ENCODE measurements at regions not wholly inside any gene's neighbourhood (a gene's known extent, or its start where the extent isn't known, plus 50 kb on each side); places are given as distances from the start of the nearest gene placed in this dataset.

GRCh38 chr4:183588169-183588675 lies 70.8 kb downstream of the RWDD4 start:
- Histone ChIP-seq H3K4me1 (ENCODE audit: control insufficient read depth in 1 of 2, insufficient read depth in 2 of 2, low read depth in 1 of 2, low read length in 1 of 2) (no peaks in the 10 kb centered on the region), H3K79me2 (ENCODE audit: insufficient read depth) (no peaks in the 10 kb centered on the region), H3K4me2 (no peak overlapping the region), H4K20me1 (ENCODE audit: insufficient read depth) (no peaks in the 10 kb centered on the region), H3K9me3 (no peaks in the 10 kb centered on the region), H3K36me3 (replicated peaks in 1 of 2; ENCODE audit: control insufficient read depth in 1 of 2, insufficient read depth in 2 of 2, low read length in 1 of 2) (no peaks in the 10 kb centered on the region), H2AFZ (ENCODE audit: low read depth) (no peak overlapping the region), H3K9me2 (no peaks in the 10 kb centered on the region), H3K27ac (ENCODE audit: low read depth in 2 of 2, low read length in 1 of 2) (no peak overlapping the region), H3F3A (replicated peaks; ENCODE audit: insufficient read depth) (no peaks in the 10 kb centered on the region), H3K9ac (no peak overlapping the region), H3K27me3 (ENCODE audit: insufficient read depth) (no peaks in the 10 kb centered on the region), H3K4me3 (ENCODE audit: low read depth in 2 of 2, low read length in 1 of 2) (no peak overlapping the region)
- 77% methylated on average over 11 of the region's 11 CpGs for WGBS (ENCODE audit: low lambda C conversion rate)
- DNase-seq: no peak
- TF ChIP-seq, protein P1, sequence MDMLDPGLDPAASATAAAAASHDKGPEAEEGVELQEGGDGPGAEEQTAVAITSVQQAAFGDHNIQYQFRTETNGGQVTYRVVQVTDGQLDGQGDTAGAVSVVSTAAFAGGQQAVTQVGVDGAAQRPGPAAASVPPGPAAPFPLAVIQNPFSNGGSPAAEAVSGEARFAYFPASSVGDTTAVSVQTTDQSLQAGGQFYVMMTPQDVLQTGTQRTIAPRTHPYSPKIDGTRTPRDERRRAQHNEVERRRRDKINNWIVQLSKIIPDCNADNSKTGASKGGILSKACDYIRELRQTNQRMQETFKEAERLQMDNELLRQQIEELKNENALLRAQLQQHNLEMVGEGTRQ (IDR thresholded peaks at IDR 0.05; ENCODE audit: borderline replicate concordance, low read depth, low read length): no peak
- TF ChIP-seq NFIC (IDR thresholded peaks at IDR 0.05; ENCODE audit: borderline replicate concordance) (no peak), EP300 (IDR thresholded peaks at IDR 0.05; ENCODE audit: borderline replicate concordance in 1 of 2, low read depth in 1 of 2, low read length in 1 of 2) (no peak), IRF3 (IDR thresholded peaks at IDR 0.05; ENCODE audit: low read depth, low read length) (no peak), FOXM1 (IDR thresholded peaks at IDR 0.05; ENCODE audit: low read depth) (no peak), GABPA (IDR thresholded peaks at IDR 0.05; ENCODE audit: low read depth) (no peak), TEAD4 (IDR thresholded peaks at IDR 0.05; ENCODE audit: borderline replicate concordance, insufficient read depth) (no peak), CHD2 (IDR thresholded peaks at IDR 0.05; ENCODE audit: low read length, partially characterized antibody) (no peak), RFX5 (IDR thresholded peaks at IDR 0.05; ENCODE audit: low read length) (no peak), TCF12 (IDR thresholded peaks at IDR 0.05) (no peak), RCOR1 (IDR thresholded peaks at IDR 0.05; ENCODE audit: low read length) (no peak), PBX3 (IDR thresholded peaks at IDR 0.05) (no peak), CTCF (IDR thresholded peaks at IDR 0.05) (no peak), RAD21 (IDR thresholded peaks at IDR 0.05; ENCODE audit: low read length) (no peak), TAF1 (IDR thresholded peaks at IDR 0.05; ENCODE audit: borderline replicate concordance, low read depth, low read length) (no peak), EZH2phosphoT487 (IDR thresholded peaks at IDR 0.05; ENCODE audit: borderline replicate concordance, low read depth) (no peak), FOSL2 (IDR thresholded peaks at IDR 0.05; ENCODE audit: borderline replicate concordance, low read depth) (no peak), JUND (IDR thresholded peaks at IDR 0.05) (no peak), NRF1 (IDR thresholded peaks at IDR 0.05; ENCODE audit: low read depth, low read length) (no peak), RXRA (IDR thresholded peaks at IDR 0.05; ENCODE audit: borderline replicate concordance, low read depth) (no peak)
- POLR2A ChIA-PET: no interaction called here
- CTCF ChIA-PET: interaction anchor here (1.0 kb wide), 1 partner anchor 11 kb away, joined by 3 read pairs; no protein-coding TSS in a partner anchor

All from SK-N-SH (cell line).